ENCODE measurements at regions not wholly inside any gene's neighbourhood (a gene's known extent, or its start where the extent isn't known, plus 50 kb on each side); places are given as distances from the start of the nearest gene placed in this dataset.

GRCh38 chr15:35992791-35993190 lies 446.8 kb upstream of the DPH6 start:
- ChIA-PET CTCF (no interaction called here), POLR2A (no interaction called here)
- Histone ChIP-seq H3K4me1 (ENCODE audit: control insufficient read depth, insufficient read depth, low read length) (no peaks in the 10 kb centered on the region), H3K4me3 (ENCODE audit: low read depth, low read length) (no peak overlapping the region), H3K27ac (ENCODE audit: extremely low read depth, low read depth, low read length) (no peak overlapping the region), H3K36me3 (ENCODE audit: control insufficient read depth in 2 of 2, insufficient read depth in 1 of 2, low read length in 2 of 2) (no peaks in the 10 kb centered on the region), H3K9me3 (ENCODE audit: control insufficient read depth, insufficient read depth, low read depth, low read length) (no peaks in the 10 kb centered on the region)
- TF ChIP-seq INSM2 (tag by site-specific recombination; IDR thresholded peaks at IDR 0.05) (no peak), ZNF426 (tag by site-specific recombination; IDR thresholded peaks at IDR 0.05) (no peak), ZNF660 (tag by site-specific recombination; IDR thresholded peaks at IDR 0.05) (no peak), ZNF747 (tag by site-specific recombination; IDR thresholded peaks at IDR 0.05) (no peak), ZNF221 (tag by site-specific recombination; IDR thresholded peaks at IDR 0.05; ENCODE audit: borderline replicate concordance) (no peak), ZNF707 (tag by site-specific recombination; IDR thresholded peaks at IDR 0.05) (no peak), KLF10 (tag by site-specific recombination; IDR thresholded peaks at IDR 0.05) (no peak), ZNF423 (tag by site-specific recombination; IDR thresholded peaks at IDR 0.05) (no peak), HIC1 (tag by site-specific recombination; IDR thresholded peaks at IDR 0.05) (no peak), IKZF3 (tag by site-specific recombination; IDR thresholded peaks at IDR 0.05) (no peak), ZNF626 (tag by site-specific recombination; IDR thresholded peaks at IDR 0.05) (no peak), ZNF146 (tag by site-specific recombination; IDR thresholded peaks at IDR 0.05) (no peak), ZFP3 (tag by site-specific recombination; IDR thresholded peaks at IDR 0.05; ENCODE audit: low read depth) (no peak)
- TF ChIP-seq, protein P1, sequence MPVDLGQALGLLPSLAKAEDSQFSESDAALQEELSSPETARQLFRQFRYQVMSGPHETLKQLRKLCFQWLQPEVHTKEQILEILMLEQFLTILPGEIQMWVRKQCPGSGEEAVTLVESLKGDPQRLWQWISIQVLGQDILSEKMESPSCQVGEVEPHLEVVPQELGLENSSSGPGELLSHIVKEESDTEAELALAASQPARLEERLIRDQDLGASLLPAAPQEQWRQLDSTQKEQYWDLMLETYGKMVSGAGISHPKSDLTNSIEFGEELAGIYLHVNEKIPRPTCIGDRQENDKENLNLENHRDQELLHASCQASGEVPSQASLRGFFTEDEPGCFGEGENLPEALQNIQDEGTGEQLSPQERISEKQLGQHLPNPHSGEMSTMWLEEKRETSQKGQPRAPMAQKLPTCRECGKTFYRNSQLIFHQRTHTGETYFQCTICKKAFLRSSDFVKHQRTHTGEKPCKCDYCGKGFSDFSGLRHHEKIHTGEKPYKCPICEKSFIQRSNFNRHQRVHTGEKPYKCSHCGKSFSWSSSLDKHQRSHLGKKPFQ (tag by site-specific recombination; IDR thresholded peaks at IDR 0.05): no peak
- TF ChIP-seq, protein P2, sequence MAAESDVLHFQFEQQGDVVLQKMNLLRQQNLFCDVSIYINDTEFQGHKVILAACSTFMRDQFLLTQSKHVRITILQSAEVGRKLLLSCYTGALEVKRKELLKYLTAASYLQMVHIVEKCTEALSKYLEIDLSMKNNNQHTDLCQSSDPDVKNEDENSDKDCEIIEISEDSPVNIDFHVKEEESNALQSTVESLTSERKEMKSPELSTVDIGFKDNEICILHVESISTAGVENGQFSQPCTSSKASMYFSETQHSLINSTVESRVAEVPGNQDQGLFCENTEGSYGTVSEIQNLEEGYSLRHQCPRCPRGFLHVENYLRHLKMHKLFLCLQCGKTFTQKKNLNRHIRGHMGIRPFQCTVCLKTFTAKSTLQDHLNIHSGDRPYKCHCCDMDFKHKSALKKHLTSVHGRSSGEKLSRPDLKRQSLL (tag by site-specific recombination; IDR thresholded peaks at IDR 0.05): no peak

GRCh38 chr15:35993196-35993595 lies 447.2 kb upstream of the DPH6 start:
- Histone ChIP-seq H3K4me1 (ENCODE audit: control insufficient read depth, insufficient read depth, low read length) (no peaks in the 10 kb centered on the region), H3K9me3 (ENCODE audit: control insufficient read depth, insufficient read depth, low read depth, low read length) (no peaks in the 10 kb centered on the region), H3K27ac (ENCODE audit: extremely low read depth, low read depth, low read length) (no peak overlapping the region), H3K36me3 (ENCODE audit: control insufficient read depth in 2 of 2, insufficient read depth in 1 of 2, low read length in 2 of 2) (no peaks in the 10 kb centered on the region), H3K4me3 (ENCODE audit: low read depth, low read length) (no peak overlapping the region)
- ChIA-PET POLR2A (no interaction called here), CTCF (no interaction called here)
- no peak for TF ChIP-seq GLIS1 (tag by site-specific recombination; IDR thresholded peaks at IDR 0.05)
- TF ChIP-seq, protein P2 (tag by site-specific recombination; IDR thresholded peaks at IDR 0.05): no peak
- TF ChIP-seq ZNF629 (tag by site-specific recombination; IDR thresholded peaks at IDR 0.05): no peak
- TF ChIP-seq ZNF843 (tag by site-specific recombination; IDR thresholded peaks at IDR 0.05): no peak
- no peak for TF ChIP-seq ZBTB11 (tag by site-specific recombination; conservative IDR thresholded peaks at IDR 0.05; ENCODE audit: low read depth)
- no peak for TF ChIP-seq ZIC2 (tag by site-specific recombination; IDR thresholded peaks at IDR 0.05)
- TF ChIP-seq SETDB1 (IDR thresholded peaks at IDR 0.05; ENCODE audit: insufficient read length, low read length): no peak
- no peak for TF ChIP-seq SCRT1 (tag by site-specific recombination; IDR thresholded peaks at IDR 0.05; ENCODE audit: borderline replicate concordance)
- no peak for TF ChIP-seq ZNF658 (tag by site-specific recombination; IDR thresholded peaks at IDR 0.05)
- TF ChIP-seq, protein P3, sequence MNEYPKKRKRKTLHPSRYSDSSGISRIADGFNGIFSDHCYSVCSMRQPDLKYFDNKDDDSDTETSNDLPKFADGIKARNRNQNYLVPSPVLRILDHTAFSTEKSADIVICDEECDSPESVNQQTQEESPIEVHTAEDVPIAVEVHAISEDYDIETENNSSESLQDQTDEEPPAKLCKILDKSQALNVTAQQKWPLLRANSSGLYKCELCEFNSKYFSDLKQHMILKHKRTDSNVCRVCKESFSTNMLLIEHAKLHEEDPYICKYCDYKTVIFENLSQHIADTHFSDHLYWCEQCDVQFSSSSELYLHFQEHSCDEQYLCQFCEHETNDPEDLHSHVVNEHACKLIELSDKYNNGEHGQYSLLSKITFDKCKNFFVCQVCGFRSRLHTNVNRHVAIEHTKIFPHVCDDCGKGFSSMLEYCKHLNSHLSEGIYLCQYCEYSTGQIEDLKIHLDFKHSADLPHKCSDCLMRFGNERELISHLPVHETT (tag by site-specific recombination; IDR thresholded peaks at IDR 0.05): no peak

Data from HEK293 (cell line).